SK-N-SH treated with all-trans-retinoic acid at 6 μM for 48 hours (cell line): ENCODE measurements at regions not wholly inside any gene's neighbourhood (a gene's known extent, or its start where the extent isn't known, plus 50 kb on each side); places are given as distances from the start of the nearest gene placed in this dataset.

Experiments
- ARNTL ChIP-seq: fragments of 450-650 bp; formaldehyde crosslinking; IDR thresholded peaks from 2 replicates; pipeline ENCODE4 v1.5.0; 2020; ENCODE audit warnings: low read depth, mild to moderate bottlenecking, moderate library complexity, borderline replicate concordance
- OSR1 ChIP-seq: fragments of 250-450 bp; sonication (Bioruptor Pico); IDR thresholded peaks from 2 replicates; pipeline ENCODE4 v1.8.0; 2022; ENCODE audit warnings: moderate library complexity, mild to moderate bottlenecking, inconsistent platforms
- ZFP3 ChIP-seq: fragments of 250-450 bp; sonication (Bioruptor Pico); IDR thresholded peaks from 2 replicates; pipeline ENCODE4 v1.5.0; 2020; ENCODE audit warnings: mild to moderate bottlenecking, moderate library complexity
- ZNF8 ChIP-seq: fragments of 450-650 bp; formaldehyde crosslinking; IDR thresholded peaks from 2 replicates; pipeline ENCODE4 v1.5.0; 2020; ENCODE audit warnings: mild to moderate bottlenecking, moderate library complexity
- TF ChIP-seq, protein P1 (sequence below): fragments of 250-450 bp; sonication (Bioruptor Pico); IDR thresholded peaks from 2 replicates; pipeline ENCODE4 v1.8.0; 2020; ENCODE audit warnings: mild to moderate bottlenecking, moderate library complexity, borderline replicate concordance

DNA sequence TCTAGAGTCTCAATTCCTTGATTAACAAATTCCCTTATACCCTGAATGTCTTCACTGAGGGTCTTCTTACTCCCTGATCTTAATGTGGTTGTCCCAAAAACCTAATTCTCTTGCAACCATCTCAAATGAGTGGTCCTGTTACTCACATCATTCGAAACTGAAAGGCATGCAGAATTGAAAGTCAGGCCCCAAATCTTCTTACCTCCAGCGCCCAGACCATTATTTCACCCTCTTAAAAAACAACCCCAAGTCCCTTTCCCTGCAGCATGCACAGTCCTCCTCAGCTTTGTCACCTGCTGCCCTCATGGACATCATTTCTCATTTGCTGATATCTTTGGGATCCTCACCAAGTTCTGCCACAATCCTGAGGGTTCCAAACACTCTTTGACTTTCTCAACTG, 230.1 kb downstream of the SEC16B start:
- TF ChIP-seq ARNTL (CRISPR knock-in tag) = no peak
- TF ChIP-seq, protein P1, sequence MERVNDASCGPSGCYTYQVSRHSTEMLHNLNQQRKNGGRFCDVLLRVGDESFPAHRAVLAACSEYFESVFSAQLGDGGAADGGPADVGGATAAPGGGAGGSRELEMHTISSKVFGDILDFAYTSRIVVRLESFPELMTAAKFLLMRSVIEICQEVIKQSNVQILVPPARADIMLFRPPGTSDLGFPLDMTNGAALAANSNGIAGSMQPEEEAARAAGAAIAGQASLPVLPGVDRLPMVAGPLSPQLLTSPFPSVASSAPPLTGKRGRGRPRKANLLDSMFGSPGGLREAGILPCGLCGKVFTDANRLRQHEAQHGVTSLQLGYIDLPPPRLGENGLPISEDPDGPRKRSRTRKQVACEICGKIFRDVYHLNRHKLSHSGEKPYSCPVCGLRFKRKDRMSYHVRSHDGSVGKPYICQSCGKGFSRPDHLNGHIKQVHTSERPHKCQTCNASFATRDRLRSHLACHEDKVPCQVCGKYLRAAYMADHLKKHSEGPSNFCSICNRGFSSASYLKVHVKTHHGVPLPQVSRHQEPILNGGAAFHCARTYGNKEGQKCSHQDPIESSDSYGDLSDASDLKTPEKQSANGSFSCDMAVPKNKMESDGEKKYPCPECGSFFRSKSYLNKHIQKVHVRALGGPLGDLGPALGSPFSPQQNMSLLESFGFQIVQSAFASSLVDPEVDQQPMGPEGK (CRISPR knock-in tag) = no peak
- no peak for TF ChIP-seq ZFP3 (CRISPR knock-in tag)
- no peak for TF ChIP-seq ZNF8 (CRISPR knock-in tag)
- TF ChIP-seq OSR1 (CRISPR knock-in tag) = no peak
